HG03108 (cell line): ENCODE measurements at regions not wholly inside any gene's neighbourhood (a gene's known extent, or its start where the extent isn't known, plus 50 kb on each side); places are given as distances from the start of the nearest gene placed in this dataset.
"Not testable (repeated sequence)": the region's sequence is repeated elsewhere in the genome, so short reads cannot be mapped to it uniquely, and the experiment has no call there.

Experiments
- ATAC-seq: cut with Tn5 transposase; IDR thresholded peaks from one replicate; pipeline ENCODE4 v1.9.1; 2021; ENCODE audit warnings: moderate library complexity; ENCODE audit not compliant: unreplicated experiment

- no peak for ATAC-seq
Observed at GRCh38 chr15:62362144-62362543, 197.1 kb upstream of the C2CD4B start.

GRCh38 chr15:62362608-62363007 is 197.5 kb upstream of the C2CD4B start:
- no peak for ATAC-seq

- ATAC-seq: no peak
Observed at GRCh38 chr15:62363913-62364312, 198.8 kb upstream of the C2CD4B start.

GRCh38 chr15:62365795-62366442 is 200.8 kb upstream of the C2CD4B start:
- no peak for ATAC-seq

GRCh38 chr15:62369454-62369853 is 204.4 kb upstream of the C2CD4B start:
- ATAC-seq: no peak

GRCh38 chr15:62371683-62372082 is 206.6 kb upstream of the C2CD4B start:
- not testable (repeated sequence) for ATAC-seq

GRCh38 chr15:62377736-62378480 is 212.8 kb upstream of the C2CD4B start:
- no peak for ATAC-seq

- ATAC-seq: no peak
Observed at GRCh38 chr15:62378772-62379498, 213.8 kb upstream of the C2CD4B start.

GRCh38 chr15:62380011-62380410 is 214.9 kb upstream of the C2CD4B start:
- no peak for ATAC-seq

GRCh38 chr15:62382046-62382445 is 217.0 kb upstream of the C2CD4B start:
- no peak for ATAC-seq

GRCh38 chr15:62389885-62390790 is 225.1 kb upstream of the C2CD4B start, which contains the start of gene TLN2:
TLN2 (plus strand) TSS chr15:62390550.
- ATAC-seq: peak; percentile 82

- no peak for ATAC-seq
Observed at GRCh38 chr15:62390791-62391640, 225.9 kb upstream of the C2CD4B start.

GRCh38 chr15:62391641-62392262 is 226.7 kb upstream of the C2CD4B start:
- ATAC-seq: no peak

- no peak for ATAC-seq
Observed at GRCh38 chr15:62392376-62392775, 227.3 kb upstream of the C2CD4B start.

GRCh38 chr15:62393196-62393595 is 228.1 kb upstream of the C2CD4B start:
- no peak for ATAC-seq

- ATAC-seq: no peak
Observed at GRCh38 chr15:62394079-62394478, 229.0 kb upstream of the C2CD4B start.

- no peak for ATAC-seq
Observed at GRCh38 chr15:62400778-62401177, 235.7 kb upstream of the C2CD4B start.

GRCh38 chr15:62402687-62403086 is 237.6 kb upstream of the C2CD4B start:
- no peak for ATAC-seq

- ATAC-seq: no peak
Observed at GRCh38 chr15:62403164-62403809, 238.2 kb upstream of the C2CD4B start.
